WI38 (cell line): ENCODE measurements at regions not wholly inside any gene's neighbourhood (a gene's known extent, or its start where the extent isn't known, plus 50 kb on each side); places are given as distances from the start of the nearest gene placed in this dataset.

ENCODE experiments used
- H3K4me3 ChIP-seq: 2 replicates; pipeline ENCODE4 v1.5.1; 2011; ENCODE audit warnings: low read depth, mild to moderate bottlenecking, control low read depth, low read length
- CTCF ChIP-seq: IDR thresholded peaks from 2 replicates; pipeline ENCODE4 v1.5.1; 2012; ENCODE audit warnings: low read depth, mild to moderate bottlenecking, control low read depth, low read length

DNA sequence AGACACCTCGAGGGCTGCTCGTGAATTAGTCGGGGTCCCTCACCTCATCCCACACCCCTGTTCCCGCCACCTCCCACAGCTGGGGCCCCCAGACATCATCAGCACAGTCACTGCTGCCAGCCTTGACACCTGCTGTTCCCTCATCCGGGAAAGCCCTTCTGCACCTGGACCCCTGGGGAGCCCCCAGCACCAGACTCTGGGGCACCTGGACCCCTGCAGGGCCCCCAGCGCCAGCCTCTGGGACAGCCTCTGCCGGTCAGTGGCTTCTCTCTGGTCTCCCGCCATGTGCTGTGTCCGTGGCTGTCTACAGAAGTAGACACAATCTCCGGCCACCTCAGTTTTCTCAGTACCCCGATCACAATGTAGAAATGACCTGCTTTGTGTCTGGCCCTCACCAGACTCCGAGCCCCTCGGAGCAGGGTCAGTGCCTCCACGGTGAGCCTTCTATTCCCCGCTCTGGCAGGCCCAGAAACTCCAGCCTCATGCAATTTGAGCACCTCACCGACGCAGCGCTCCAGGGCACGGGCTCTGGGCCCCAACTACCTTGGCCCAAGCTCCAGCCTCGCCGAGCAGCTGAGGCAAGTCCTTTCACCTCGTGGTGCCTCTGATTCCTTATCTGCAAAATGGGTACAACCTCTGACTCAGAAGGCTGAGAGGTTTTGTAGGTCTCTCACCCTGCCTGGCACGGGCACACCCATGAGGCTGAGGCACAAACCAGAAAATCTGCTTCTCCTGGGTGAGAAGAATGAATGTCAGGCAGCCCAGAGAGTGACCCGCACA is 84.7 kb downstream of the RIPK4 start:
- no peak for TF ChIP-seq CTCF
- H3K4me3 ChIP-seq, result no peak overlapping the region

GRCh38 chr21:41681348-41681801 is 85.5 kb downstream of the RIPK4 start:
- TF ChIP-seq CTCF, result no peak
- H3K4me3 ChIP-seq, result no peak overlapping the region

- TF ChIP-seq CTCF, result no peak
- no peak overlapping the region for H3K4me3 ChIP-seq
Measured at GRCh38 chr21:41680444-41681347, 86.2 kb downstream of the RIPK4 start.

DNA sequence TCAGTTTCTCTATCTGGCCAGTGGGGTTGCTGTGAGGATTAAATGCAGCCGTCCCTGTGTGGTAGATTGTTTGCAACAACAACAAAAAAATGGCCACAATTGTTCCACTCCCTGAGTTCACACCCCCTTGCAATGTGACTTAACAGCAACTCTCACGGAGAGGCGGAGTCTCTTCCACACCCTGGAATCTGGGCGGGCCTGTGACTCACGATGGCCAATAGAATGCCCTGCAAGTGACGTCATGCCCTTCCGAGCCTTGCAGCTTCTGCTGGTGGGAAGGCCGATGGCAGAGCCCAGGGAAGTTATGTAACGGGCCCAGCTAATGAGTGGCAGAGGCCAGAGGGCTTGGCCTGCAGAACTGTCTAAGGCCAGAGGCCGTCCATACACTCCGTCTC is 87.9 kb downstream of the RIPK4 start:
- H3K4me3 ChIP-seq, result no peak overlapping the region
- no peak for TF ChIP-seq CTCF

GRCh38 chr21:41678016-41678923 is 88.6 kb downstream of the RIPK4 start:
- no peak overlapping the region for H3K4me3 ChIP-seq
- TF ChIP-seq CTCF, result no peak

- H3K4me3 ChIP-seq, result no peak overlapping the region
- no peak for TF ChIP-seq CTCF
Measured at GRCh38 chr21:41677671-41678015, 89.2 kb downstream of the RIPK4 start.
